Effector CD4-positive, alpha-beta T cell (primary cell): ENCODE measurements at regions not wholly inside any gene's neighbourhood (a gene's known extent, or its start where the extent isn't known, plus 50 kb on each side); places are given as distances from the start of the nearest gene placed in this dataset.
"Not testable (repeated sequence)": the region's sequence is repeated elsewhere in the genome, so short reads cannot be mapped to it uniquely, and the experiment has no call there.

Experiments used
- DNase-seq: peaks from one replicate; pipeline ENCODE4 v3.0.0-alpha.2; 2020

DNA sequence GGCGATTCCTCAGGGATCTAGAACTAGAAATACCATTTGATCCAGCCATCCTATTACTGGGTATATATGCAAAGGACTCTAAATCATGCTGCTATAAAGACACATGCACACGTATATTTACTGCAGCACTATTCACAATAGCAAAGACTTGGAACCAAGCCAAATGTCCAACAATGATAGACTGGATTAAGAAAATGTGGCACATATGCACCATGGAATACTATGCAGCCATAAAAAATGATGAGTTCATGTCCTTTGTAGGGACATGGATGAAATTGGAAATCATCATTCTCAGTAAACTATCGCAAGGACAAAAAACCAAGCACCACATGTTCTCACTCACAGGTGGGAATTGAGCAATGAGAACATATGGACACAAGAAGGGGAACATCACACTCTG, 93.1 kb upstream of the NT5E start:
- not testable (repeated sequence) for DNase-seq

DNA sequence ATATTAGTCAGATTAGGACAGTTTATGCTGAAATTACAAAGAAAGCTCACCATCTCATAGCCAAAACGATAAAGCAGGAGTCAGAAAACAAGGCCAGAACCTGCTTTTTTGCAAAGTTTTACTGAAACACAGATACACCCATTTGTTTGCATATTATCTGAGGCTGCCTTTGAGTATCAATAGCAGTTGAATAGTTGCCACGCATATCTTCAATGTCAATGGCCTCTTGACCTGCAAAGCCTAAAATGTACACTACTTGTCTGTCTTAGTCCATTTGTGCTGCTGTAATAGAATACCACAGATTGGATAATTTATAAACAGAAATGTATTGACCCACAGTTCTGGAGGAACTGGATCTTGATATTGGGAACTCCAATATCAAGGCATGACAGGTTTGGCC, 94.1 kb upstream of the NT5E start:
- DNase-seq = no peak

DNA sequence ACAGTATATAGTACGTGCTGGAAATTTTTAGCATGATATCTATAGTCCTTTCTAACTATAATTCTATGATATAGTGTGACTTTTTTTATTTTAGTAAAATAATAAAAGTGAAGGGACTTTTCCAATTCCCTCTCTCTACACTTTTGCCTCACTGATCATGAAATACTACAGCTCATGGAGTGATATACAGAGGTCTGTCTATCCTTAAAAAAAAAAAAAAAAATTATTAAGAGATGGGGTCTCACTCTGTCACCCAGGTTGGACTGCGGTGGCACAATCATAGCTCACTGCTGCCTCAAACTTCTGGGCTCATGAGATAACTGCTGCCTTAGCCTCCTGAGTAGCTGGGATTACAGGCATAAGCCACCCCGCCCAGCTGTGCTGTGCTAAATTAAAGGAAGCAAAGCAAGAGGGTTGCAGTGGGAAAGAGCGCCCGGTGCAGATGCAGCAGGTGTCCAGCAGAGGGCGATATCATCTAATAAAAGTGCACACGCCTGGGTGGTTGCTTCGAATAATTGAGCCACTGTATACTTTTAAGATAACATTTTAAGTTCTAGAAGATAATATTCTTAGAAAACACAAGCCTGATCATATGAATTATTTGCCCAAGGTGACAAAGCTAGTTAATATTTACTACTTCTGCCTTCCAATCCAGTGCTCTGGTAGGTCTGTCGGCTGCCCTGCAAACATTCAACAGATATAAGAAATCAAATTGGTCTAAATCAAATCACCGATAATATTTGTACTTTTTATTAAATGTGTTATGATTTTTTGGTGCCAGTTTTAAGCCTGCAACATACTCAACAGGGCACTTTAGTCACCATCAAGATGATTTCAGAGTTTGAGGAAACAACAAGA, 94.9 kb upstream of the NT5E start:
- DNase-seq = peak; percentile 21

DNA sequence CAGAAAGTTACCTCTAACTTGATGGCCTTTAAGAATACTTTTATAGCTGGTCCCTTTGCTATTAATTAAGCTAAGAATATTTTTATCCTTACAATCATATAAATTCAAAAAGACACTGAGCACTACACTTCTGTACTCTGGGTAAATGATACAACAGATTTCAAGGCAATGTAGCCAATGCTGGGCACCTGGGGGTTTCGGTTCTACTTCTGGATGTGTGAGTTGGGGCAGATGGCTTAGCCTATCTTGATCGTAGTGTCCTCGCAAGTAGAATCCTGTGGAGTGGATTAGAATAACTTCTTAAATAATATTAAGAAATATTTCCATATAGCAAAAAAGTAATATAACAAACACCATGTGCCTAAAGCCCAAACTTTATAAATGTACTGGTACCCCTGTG, 96.9 kb upstream of the NT5E start:
- no peak for DNase-seq

DNA sequence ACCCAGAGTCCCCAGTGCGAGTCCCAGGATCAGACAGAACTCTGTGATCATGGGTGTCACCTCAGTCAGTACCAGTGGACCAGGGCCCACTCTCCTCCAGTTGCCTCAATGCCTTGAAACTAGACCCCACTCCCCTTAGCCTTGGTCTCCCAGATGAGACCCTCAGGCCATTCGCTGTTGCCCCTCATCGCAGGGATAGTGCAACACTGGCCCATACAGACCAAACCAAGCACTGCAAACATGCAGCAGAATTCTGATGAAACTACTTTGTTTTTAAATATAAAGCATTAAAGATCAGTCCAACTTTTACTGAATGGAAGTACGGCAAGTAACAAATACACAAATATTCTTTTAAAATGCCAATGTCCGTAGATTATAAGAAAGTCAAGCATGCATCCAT, 101.2 kb upstream of the NT5E start:
- DNase-seq = no peak

DNA sequence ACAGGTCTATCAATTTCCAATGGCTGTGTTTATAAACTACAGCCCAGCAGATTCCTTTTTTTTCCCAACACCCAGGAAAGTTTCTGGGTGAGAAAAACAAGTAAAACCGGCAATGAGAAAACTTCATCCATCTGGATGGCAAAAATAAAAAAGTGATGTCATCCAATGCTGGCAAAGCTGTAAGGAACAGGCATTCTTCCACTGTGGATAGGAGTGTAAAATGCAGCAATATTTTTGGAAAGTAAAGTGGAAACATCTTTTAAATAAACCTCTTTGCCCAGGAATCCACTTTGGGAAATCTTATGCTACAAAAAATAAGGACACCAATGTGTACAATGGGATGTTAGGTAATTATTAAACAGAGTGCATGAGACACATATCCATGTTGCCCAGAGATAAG, 102.1 kb upstream of the NT5E start:
- DNase-seq = no peak

DNA sequence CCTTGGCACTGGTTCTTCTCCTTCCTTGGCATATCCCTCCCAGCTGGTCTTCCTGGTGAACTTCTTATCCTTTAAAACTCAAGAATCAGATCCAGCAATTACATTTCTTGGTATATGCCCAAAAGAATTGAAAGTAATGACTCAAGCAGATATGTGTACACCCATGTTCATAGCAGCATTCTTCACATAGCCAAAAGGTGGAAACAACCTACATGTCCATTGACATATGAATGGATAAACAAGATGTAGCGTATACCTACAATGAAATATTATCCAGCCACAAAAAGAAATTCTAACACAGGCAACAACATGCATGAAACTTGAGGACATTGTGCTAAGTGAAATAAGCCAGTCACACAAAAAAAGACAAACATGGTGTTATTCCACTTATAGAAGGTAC, 103.7 kb upstream of the NT5E start:
- no peak for DNase-seq

DNA sequence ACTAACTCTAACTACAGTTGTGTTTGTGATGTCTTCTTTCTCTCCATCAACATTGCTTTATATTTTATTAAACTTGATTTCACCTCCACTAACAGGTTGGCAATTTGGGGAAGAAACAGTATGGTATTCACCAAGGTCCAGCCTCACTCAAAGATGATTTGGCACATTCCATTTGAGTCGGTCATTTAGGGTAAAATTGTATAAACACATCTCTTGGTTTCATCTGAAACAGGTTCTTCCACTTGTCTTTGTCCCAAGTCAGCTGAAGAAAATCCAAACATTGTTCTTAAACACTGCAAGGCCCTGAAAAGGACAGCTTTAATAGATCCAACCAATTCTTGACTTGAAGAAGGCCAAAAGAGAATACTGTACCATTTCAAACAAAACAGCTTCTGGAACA, 104.9 kb upstream of the NT5E start:
- DNase-seq = no peak

DNA sequence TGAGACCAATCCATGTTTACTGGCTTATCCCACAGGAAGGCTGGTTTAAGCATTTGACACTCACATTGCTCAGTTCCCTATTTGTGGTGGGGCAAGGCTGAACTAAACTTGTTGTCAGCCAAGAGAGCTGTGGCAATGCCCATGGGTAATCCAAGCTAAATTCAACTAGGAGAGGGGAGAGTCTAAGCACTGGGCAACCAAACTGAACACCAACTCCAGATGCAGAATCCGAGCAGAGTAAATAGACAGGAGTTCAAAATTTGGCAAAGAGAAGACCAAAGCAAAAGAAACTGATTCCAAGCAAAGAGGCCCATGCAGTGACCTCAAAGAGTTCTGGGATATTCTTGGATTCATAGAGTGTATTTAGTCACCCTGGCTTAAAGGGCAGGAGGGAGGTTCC, 106.5 kb upstream of the NT5E start:
- no peak for DNase-seq

DNA sequence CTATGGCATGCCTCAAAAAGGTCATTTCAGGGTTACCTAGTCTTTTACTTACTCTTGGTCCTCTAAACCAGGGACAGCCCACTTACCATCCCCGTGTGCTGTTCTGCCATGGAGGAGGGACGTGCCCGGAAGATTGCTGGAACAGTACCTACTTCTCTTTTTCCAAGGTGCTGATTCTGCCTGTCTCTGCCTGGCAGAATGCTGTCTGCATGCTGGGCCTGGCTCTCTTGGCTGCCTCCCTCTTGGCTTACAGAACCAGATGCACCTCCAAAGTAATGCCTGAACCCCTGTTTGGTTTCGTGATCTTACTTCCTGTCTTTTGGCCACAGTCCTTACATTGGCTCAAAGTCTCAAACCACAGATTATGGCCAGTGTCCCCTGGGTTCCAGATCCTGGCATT, 120.7 kb upstream of the NT5E start:
- DNase-seq = no peak

DNA sequence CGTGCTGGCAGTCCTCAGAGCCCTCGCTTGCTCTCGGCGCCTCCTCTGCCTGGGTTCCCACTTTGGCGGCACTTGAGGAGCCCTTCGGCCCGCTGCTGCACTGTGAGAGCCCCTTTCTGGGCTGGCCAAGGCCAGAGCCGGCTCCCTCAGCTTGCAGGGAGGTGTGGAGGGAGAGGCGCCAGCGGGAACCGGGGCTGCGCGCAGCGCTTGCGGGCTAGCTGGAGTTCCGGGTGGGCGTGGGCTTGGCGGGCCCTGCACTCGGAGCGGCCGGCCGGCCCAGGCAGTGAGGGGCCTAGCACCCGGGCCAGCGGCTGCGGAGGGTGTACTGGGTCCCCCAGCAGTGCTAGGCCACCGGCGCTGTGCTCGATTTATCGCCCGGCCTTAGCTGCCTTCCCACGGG, 124.1 kb upstream of the NT5E start:
- DNase-seq = not testable (repeated sequence)

DNA sequence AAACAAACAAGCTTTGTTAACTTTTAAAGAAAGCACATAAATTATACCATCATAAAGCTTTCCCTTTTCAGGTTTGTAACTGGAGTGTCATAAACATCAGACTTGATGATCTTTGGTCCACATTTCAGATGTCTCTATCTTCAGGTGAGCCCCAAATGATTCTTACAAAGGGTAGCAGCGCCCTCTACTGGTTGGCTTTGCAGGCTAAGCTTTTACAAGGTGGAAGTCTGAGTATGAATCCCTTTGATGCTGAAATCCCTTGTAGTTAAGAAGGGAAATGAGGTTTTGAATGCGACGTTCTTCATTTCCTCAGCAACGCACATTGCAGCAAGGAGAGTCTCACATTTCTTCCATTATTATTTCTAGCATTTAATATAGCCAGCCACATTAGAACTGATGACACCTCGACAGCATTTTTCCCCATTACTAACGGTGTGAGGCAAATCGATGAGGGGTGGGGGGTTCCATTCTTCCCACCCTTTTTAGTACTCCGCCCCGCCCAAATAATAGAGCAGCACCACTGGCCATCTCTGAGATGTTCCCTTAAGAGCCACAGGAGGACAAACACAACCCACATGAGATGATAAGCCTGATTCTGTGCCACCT, 126.3 kb upstream of the NT5E start:
- DNase-seq = peak; percentile 40

DNA sequence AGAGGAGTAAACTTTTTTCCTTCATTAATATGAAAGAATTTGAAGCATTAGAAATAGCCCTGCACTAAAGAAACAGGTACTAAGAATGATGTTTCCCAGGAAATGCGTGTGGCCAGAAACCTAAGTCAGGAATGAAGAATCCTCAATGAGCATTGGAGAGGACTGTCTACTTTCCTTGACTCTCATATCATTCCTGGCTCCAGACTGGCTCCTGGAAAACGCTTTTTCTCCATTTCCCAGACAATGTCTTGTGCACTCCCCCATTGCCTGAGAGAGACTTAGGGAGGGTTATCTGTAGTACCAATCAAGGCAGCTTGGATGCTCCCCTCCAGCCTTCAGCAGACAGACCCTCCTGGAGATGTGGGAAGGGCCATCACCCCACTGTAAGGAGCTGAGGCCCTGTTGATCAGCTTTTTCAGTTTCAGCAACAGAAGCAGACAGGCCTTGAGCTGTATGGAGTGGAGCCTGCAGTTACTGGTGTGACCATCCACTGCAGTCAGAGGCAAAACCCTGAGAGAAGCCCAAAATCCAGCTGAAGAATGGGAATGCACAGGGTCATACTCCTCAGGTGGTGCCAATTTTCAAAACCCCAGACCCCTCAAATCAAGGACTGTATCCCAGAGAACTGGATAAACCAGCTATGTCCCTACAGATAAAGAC, 127.3 kb upstream of the NT5E start:
- DNase-seq = no peak

DNA sequence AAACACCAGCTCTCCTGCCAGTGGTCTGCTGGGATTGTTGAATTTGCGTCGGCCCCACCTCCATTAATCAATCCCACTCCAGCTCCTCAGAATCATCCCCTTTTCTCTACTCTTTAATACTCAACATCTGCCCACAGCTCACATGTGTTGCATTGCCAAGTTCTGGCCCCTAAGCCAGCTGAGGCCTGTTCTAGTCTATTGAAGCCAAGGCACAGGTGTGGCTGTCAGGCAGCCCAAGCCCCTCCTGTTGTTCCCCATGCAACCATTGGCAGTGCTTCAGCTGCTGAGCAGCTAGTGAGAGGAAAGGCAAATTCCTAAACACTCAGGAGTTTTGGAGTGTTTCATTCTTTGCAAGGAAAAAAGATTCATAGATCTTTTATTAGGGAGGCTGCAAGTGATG, 128.0 kb upstream of the NT5E start:
- no peak for DNase-seq

DNA sequence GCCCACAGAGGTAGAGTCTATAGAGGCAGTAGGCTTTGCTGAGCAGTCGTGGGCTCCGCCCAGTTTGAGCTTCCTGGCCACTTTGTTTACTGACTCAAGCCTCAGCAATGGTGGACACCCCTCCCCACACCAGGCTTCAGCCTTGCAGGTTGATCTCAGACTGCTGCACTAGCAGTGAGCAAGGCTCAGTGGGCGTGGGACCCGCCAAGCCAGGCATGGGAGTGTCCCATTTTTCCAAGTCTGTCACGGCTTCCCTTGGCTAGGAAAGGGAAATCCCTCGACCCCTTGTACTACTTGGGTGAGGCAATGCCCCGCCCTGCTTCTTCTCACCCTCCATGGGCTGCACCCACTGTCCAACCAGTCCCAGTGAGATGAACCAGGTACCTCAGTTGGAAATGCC, 135.3 kb upstream of the NT5E start:
- DNase-seq = no peak

DNA sequence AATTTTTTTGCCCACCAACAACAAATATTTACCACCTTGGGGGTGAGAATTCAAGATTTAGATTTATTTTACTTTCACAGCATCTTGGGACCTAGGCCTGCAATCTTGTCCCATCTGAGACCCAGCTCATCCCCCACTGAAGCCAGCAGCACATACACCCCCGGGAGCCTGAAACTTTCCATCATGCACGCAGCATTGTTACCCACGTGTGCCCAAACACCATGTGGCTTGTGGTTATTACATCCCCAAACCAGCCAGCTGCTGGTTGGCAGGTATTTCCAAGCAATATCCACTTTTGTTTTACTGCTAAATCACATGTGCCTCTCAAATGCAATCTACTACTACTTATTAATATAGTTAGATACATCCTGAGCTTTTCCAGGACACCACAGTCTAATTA, 149.3 kb upstream of the NT5E start:
- no peak for DNase-seq

DNA sequence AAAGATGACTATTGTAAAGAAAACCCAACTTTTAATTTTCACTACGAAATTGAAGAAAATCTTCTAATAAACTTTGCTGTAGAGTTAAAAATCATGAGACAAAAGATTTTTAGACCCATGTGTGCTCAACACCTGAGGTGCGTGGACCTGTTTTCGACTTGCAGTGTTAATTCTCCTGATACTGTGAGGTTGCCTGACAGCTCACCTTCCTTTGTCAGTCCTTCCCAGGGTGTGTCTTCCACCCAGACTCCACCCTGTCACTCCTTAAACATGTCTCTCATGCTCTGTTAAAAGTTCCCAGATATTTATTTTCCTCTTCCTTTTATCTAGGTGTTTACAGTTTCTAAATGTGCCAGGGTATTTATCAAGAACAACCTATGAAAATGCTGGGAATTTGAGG, 151.3 kb upstream of the NT5E start:
- DNase-seq = no peak

DNA sequence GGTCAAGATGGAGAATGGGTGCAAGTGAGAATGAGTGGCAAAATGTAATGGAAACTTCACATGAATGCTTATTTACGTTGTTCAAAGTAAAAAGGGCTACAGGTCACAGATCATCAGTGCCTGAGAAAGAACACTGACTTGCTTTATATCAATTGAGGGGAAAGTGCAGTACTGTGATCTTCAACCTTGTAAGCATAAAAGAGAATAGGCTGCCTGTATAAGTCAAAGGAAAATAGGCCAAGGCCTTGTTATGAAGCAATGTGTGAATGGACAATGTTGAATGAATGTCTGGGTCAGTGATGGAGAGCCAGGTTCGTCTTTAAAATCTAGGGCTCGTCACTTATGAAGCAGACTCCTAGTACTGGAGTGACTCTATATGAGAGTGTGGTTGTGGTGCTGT, 158.6 kb upstream of the NT5E start:
- DNase-seq = no peak

DNA sequence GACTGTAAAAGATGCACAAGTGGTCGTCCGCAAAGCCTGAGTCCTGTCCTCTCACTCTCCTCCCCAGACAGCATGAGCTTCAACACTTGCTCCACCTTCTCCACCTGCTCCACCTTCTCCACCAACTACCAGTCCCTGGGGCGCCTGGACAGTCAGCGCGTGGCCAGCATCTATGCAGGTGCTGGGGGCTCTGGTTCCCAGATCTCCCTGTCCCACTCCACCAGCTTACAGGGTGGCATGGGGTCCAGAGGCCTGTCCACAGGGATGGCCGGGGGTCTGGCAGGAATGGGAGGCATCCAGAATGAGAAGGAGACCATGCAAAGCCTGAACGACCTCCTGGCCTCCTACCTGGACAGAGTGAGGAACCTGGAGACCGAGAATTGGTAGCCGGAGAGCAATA, 162.2 kb upstream of the NT5E start:
- DNase-seq = no peak

DNA sequence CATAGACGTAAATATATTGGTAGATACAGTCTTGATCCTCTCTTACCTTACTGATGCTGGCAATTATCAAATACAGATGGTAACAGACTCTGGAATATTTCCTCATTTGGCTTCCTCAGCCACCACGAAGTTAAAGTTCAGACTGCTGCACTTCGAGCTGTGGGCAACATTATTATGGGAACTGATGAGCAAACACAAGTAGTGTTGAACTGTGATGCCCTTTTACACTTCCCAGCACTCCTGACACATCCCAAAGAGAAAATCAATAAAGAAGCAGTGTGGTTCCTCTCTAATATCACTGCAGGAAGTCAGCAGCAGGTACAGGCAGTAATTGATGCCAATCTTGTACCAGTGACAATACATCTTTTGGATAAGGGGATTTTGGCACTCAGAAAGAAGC, 162.7 kb upstream of the NT5E start:
- DNase-seq = no peak

DNA sequence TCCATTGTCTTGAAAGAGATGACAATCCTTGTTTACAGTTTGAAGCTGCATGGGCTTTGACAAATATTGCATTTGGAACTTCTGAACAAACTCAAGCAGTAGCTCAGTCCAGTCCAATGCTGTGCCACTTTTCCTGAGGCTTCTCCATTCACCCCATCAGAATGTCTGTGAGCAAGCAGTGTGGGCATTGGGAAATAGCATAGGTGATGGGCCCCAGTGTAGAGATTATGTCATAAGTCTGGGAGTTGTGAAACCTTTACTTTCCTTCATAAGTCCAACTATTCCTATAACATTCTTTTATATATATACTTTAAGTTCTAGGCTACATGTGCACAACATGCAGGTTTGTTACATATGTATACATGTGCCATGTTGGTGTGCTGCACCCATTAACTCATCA, 163.4 kb upstream of the NT5E start:
- not testable (repeated sequence) for DNase-seq

DNA sequence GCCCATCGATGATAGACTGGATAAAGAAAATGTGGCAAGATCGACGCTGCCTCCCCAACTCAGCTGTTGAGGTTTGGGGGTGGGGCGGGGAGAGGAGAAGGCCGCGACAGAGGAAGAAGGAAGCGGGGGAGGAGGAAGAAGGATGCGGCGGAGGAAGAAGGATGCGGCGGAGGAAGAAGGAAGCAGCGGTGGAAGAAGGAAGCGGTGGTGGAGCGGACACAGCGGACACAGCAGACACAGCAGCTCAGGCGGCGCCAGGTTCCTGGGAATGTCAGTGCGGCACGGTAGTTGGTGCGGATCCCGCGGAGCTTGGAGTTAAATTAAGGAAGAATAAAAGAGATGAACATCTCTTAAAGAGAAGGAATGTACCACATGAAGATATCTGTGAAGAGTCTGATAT, 163.9 kb upstream of the NT5E start:
- no peak for DNase-seq

DNA sequence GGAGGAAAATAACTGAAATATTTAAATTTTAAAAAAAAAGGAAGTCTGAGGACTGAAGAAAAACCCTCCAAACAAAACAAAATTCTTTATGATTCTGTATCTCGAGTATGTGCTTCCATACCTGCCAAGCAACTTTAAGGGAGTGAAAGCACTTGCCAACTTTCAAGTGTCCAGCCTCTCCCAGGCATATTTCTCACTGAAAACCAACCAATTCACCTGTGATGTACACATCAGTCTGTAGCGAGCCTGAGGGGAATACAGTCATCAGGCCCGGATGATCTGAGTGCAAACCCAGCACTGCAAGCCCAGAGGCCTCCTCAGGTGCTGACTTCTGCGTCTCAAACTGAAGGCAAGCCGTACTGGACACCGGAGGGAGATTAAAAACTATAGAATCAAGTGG, 164.8 kb upstream of the NT5E start:
- DNase-seq = no peak

DNA sequence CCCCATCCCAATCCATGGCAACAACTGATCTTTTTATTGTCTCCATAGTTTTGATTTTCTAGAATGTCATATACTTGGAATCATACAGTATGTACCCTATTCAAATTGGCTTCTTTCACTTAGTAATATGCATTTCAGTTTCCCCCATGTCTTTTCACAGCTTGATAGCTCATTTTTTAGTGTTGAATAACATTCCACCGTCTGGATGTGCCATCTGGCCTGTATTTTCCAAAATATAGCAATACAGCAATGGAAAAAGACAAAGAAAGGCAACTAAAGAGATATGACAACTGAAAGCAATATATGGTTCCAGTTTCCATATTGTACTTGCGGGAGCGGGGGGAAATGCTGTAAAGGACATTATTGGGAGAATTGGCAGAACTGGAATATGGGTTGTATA, 166.4 kb upstream of the NT5E start:
- no peak for DNase-seq
